ENCODE measurements at regions not wholly inside any gene's neighbourhood (a gene's known extent, or its start where the extent isn't known, plus 50 kb on each side); places are given as distances from the start of the nearest gene placed in this dataset.

DNA sequence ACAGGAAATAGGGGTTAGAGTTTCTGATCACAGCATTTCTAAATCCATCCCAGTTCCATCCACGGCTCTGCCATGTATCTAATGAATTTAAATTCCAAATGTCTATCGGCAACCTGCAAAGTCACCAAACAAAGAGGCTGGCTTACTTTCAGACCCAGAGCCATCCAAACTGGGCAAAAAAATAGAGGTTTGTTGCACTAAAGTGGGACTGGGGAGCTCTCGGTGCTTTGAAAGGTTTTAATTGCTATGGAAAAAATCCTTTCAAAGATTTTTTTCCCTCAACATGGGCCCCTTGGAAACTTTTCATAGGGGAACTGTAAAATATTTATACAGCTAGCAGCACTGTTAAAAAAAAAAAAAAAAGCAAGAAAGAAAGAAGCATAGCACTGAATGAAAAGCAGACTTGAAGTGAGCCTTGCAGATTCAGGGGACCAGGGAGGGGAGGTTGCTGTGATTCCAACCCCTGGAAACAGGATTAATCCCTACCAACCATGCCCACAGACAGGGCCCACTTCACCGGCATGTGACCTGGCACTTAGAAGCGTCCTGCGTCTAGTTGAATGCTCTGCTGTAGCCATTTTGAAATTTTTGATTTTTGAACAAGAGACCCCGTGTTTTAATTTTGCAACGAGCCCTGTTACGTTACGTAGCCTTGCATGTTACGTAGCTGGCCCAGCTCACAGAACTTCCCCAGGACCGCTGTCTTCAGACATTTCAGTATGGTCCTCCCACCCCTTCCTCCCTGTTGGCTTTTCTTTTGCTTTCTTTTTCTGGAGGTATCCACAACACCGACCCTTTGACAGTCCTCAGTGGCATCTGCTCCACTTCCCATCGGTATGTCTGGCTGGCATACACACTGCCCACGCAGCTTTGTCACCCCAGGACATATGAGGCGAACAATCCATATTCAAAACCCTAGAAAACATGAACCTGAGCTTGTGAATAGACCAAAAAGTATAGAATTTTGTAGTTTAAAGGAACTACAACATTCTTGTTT is 105.3 kb upstream of the NFIB start:
- FAIRE-seq (no peak), DNase-seq (ENCODE audit: insufficient read length, low spot score) (no peak)
- no peak for TF ChIP-seq POLR2A (IDR thresholded peaks at IDR 0.05; ENCODE audit: low read depth, low read length)

DNA sequence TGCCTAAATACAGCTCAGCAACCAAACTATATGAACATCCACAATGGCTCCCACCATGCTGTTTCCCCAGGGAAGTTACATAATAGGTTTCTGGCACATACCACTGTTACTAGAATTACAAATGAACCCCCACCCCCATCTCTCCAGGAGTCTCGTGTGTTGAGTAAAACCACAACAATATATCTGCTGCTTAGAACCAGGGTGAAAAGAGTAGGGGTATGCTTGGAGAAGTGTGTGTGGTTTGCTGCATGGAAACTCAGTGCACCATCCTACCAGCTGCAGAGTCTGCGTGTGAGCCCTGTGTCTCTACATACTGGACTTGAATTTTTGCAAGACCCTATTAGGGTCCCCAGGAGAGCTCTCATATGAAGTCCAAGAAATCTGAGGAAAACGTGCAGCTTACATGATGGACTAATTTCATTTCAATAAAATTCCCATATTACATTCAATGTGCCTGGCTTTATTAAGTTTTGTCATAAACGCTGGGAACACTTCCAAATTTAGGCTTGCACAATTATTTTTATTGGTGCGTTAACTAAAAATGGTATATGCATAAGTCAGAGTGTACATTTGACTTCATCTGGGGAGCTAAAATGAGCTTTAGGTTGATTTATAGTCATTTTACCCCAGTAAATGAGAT is 104.5 kb upstream of the NFIB start:
- TF ChIP-seq POLR2A (IDR thresholded peaks at IDR 0.05; ENCODE audit: low read depth, low read length): no peak
- FAIRE-seq (no peak), DNase-seq (ENCODE audit: insufficient read length, low spot score) (no peak)

DNA sequence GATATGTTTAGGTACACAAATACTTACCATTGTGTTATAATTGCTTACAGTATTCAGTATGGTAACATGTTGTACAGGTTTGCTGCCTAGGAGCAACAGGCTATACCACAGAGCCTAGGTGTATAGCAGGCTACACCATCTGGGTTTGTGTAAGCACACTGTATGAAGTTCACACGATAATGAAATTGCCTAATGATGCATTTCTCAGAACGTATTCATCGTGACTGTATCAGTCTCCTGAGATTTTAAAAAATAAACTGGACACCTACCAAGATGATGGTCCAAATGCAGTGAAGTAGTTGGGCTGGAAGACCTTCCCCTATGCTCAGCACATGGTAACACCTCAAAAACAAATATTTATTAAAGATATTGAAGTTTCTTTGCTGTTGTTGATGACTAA is 103.3 kb upstream of the NFIB start:
- FAIRE-seq (no peak), DNase-seq (ENCODE audit: insufficient read length, low spot score) (no peak)
- TF ChIP-seq POLR2A (IDR thresholded peaks at IDR 0.05; ENCODE audit: low read depth, low read length): no peak

DNA sequence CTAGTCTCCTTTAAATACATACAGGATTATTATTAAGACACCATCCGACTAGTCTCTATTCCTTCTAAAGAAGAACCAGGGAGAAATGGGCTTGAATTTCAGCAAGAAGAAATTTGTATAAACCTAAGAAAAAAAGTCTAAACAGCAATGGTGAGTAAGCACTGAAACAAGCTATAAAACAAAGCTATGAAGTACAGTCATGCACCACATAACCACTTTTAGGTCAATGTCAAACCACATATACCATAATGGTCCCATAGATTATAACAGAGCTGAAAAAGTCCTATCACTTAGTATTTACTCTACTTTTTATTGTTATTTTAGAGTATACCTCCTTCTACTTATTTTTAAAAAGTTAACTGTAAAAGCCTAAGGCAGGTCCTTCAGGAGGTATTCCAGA is 102.0 kb upstream of the NFIB start:
- no peak for TF ChIP-seq POLR2A (IDR thresholded peaks at IDR 0.05; ENCODE audit: low read depth, low read length)
- no peak for FAIRE-seq
- DNase-seq (ENCODE audit: insufficient read length, low spot score): no peak

DNA sequence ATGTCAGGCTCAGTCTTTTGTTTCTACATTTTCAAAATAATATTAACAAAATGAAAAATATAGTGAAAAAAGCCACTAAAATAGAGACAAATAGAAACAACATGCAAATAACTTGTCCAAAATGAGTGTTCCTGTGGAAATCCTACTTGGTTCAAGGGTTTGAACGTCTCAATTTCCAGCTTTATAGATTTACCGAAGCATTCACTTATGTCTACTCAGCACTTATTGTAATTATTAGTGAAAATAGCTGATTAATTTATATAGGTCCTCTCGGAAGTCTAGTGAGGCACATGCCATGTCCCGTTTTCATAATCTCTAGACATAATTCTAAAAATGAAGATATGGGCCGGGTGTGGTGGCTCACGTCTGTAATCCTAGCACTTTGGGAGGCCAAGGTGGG is 99.9 kb upstream of the NFIB start:
- TF ChIP-seq POLR2A (IDR thresholded peaks at IDR 0.05; ENCODE audit: low read depth, low read length): no peak
- FAIRE-seq (no peak), DNase-seq (ENCODE audit: insufficient read length, low spot score) (no peak)

DNA sequence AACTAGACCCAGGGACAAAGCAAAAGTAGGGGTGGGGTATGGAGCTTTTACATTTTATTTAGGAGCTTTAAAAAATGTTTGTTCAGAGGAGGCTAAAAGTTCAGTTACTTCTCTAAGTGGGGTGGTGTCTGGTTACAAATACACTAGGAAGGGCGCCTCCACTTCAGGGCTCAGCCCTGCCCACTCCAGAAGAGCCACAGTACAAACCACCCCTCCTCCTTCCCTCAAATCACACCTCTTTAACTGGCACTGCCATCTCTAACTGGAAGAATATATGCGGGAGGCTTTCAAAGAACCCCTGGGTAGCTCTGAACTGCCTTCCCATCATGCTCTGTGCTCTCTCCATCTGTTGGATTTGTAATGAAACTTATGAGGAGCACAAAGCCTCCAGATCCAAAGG is 98.8 kb upstream of the NFIB start:
- no peak for DNase-seq (ENCODE audit: insufficient read length, low spot score)
- no peak for TF ChIP-seq POLR2A (IDR thresholded peaks at IDR 0.05; ENCODE audit: low read depth, low read length)
- FAIRE-seq: no peak

DNA sequence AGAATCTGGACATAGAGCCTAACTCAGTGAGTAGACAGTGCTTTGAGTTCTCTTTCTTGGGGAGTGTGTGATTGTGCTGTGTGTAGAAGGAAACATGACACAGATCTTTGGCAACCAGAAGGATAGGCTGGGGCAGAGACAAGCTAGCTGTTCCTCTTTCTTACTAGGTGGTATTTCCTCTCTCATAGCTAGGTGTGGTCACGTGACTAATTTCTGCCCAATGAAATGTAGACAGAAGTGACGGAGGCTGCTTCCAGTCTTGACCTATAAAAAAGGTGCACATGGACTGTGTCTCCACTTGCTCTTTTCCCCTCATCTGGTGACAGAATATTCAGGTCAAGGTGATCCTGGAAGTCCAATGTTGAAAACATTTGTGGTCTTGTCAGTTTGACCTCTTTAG is 92.5 kb upstream of the NFIB start:
- no peak for TF ChIP-seq POLR2A (IDR thresholded peaks at IDR 0.05; ENCODE audit: low read depth, low read length)
- FAIRE-seq (no peak), DNase-seq (ENCODE audit: insufficient read length, low spot score) (no peak)

DNA sequence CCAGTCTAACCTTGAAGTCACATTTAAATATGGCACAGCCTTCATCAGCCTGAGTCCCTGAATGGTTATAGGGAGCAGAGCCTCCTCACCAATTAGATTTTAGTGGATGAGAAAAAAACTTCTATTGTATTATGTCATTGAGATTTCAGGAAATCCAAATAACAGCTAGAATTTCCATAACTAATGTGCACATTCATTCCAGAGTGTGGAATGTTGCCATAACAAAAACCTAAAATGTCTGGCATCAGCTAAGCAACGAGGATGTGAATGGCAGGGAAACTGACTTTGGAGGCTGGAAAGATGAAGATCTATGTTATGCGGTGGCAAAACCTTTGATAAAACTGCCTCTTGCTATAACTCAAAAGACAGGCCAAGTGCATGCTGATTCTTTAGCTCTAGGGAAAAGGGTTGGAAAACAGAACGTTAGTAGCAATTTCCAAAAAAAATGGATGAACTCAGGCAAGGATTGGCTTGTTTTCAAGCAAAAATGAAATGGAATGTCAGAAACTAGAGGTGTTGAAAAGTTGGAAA is 91.3 kb upstream of the NFIB start:
- TF ChIP-seq POLR2A (IDR thresholded peaks at IDR 0.05; ENCODE audit: low read depth, low read length): no peak
- no peak for FAIRE-seq
- DNase-seq (ENCODE audit: insufficient read length, low spot score): no peak

DNA sequence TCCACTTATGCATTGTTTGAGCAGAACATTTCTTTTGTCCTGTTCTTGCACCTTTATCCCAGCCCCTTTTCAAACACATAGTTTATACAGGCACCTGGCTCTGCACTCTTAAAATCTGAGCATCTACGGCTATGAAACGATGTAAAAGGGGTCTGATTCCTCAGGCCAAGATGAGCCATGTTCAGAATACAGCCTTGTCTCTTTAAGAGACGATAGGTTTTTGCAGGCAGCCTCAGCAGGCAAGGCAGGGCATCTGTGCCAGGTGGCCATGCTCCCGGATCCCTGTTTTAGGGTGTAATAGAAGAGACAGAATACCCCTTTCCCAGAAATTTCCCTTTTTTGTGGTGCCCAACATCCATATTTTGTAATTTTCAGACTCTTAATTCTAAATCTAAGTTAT is 89.1 kb upstream of the NFIB start:
- TF ChIP-seq POLR2A (IDR thresholded peaks at IDR 0.05; ENCODE audit: low read depth, low read length): no peak
- no peak for DNase-seq (ENCODE audit: insufficient read length, low spot score)
- no peak for FAIRE-seq

DNA sequence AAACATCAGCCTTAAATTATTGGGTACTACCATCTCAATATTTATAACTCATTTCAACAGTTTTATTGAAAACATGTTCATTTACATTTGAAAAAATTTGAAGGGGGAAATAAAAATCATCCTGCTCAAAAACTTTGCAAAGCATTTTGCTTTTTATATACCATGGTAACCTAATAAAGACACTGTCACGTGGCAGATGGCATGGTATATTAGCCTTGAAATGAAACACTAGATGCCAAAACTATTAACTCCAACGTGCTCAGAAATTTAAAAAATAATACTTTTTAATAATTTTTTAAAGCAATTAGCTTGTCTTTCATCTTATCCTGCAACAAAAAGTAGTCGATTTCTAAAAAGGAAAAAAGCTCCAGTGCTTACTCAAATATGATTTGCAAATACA is 88.6 kb upstream of the NFIB start:
- FAIRE-seq: no peak
- TF ChIP-seq POLR2A (IDR thresholded peaks at IDR 0.05; ENCODE audit: low read depth, low read length): no peak
- DNase-seq (ENCODE audit: insufficient read length, low spot score): no peak

DNA sequence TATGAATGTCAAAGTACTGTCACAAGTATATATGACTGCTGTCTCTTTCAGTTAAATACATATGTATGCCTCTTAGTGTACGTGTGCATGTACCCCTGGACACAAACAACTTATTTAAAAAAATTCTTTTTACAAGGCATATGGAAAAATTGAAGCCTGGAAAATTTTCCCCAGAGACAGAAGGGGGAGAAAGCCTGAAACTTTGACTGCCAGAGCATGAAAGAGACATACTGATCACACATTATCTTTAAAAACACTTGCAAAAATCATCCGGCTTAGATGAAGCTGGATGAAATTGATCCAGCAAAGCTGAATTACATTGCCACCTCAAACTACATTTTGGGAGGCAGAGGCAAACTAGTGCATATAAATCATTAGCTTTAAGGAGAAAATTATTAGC is 88.0 kb upstream of the NFIB start:
- no peak for TF ChIP-seq POLR2A (IDR thresholded peaks at IDR 0.05; ENCODE audit: low read depth, low read length)
- DNase-seq (ENCODE audit: insufficient read length, low spot score) (no peak), FAIRE-seq (no peak)

DNA sequence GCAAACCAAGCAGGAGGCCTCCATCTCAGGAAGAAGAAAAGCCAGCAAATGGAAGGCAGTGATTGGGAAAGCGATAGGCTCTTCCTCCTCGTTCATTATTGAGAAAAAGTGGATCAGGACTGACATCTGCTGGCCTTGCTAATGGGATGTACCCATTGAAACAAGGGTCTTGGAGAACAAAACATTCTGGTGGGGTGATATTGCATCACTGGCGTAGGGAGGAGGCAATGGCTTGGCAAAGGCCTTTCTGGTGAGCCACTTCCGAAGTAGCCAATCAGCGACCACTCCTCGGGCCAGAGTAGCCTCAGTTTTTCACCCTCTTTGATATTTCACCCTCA is 86.7 kb upstream of the NFIB start:
- no peak for TF ChIP-seq POLR2A (IDR thresholded peaks at IDR 0.05; ENCODE audit: low read depth, low read length)
- peak; percentile 89 for FAIRE-seq
- peak; percentile 6 for DNase-seq (ENCODE audit: insufficient read length, low spot score)

DNA sequence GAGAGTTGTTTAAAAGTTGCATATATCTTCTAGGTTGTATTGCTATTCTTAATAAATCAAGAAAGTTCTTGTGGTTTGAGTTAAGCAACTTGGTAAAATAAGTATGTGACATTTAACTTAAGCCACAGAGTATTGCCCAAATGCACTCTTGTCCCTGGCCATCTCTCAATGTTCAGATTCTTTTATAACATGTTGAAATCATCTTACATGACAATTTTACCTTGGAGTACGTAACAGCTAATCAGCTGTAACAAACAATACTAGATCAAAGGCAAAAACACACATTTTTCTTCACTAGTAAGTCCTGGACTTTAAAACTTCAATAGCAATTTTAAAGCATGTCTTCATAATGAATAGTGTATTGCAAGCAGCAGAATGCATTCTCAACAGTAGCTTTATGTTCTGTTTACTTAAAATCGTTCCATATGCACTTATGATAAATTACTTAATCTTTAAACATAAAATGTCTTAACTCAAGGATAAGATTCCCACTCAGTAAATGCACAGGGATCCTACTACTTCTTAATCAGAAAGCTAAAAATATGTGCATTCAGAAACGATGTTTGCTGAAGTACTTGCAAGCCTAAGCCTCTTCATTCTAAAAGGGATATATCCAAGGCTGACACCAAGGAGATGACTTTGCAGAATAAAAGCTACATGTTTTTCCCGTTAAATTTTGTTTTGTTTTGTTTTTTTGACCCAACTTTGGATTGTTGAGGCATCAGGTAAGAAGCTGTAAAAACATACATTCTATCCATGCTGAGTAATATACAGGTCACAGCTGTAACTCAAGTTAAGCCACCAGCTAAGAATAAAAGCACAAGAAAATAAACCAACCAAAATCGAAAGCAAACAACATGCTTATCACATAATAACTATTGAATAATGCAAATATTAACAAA is 86.1 kb upstream of the NFIB start:
- no peak for DNase-seq (ENCODE audit: insufficient read length, low spot score)
- no peak for FAIRE-seq
- TF ChIP-seq POLR2A (IDR thresholded peaks at IDR 0.05; ENCODE audit: low read depth, low read length): no peak

DNA sequence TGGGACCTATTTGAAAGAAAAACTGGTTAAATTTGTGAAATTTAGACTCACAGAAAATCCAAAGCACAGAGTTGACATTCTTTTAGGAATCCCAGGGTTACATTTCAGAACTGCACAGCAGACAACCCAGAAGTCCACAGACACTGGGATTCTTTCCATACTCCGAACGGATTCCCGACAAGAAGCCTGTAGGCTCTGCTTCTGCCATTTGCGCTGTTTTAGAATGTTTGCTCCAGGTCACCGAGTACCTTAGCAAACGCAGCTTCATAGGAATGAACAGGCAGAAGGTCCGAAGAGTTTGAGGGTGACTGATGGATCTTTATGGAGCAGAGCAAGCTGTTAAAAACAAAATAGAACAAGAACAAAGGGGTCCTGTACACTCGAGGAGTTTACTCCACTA is 84.5 kb upstream of the NFIB start:
- no peak for TF ChIP-seq POLR2A (IDR thresholded peaks at IDR 0.05; ENCODE audit: low read depth, low read length)
- no peak for DNase-seq (ENCODE audit: insufficient read length, low spot score)
- FAIRE-seq: no peak
